OCI-LY7 (cell line): ENCODE measurements at regions not wholly inside any gene's neighbourhood (a gene's known extent, or its start where the extent isn't known, plus 50 kb on each side); places are given as distances from the start of the nearest gene placed in this dataset.

Source experiments
- BruUV-seq: library from RNA; stranded (reverse); fragments of 400-500 nt; replicated peaks from 2 replicates; lab custom pipeline; 2021; lab: Mats Ljungman, UMichigan
- CTCF ChIA-PET: fragments of 300-600 bp; sonication (Branson Sonifier 250); formaldehyde crosslinking; loops from one replicate; lab custom pipeline; 2022; ENCODE audit warnings: antibody characterized with exemption; ENCODE audit not compliant: unreplicated experiment; lab: Charles Lee
- POLR2A ChIA-PET: fragments of 300-600 bp; sonication (Branson Sonifier 250); formaldehyde crosslinking; loops from one replicate; lab custom pipeline; 2022; ENCODE audit warnings: antibody characterized with exemption; lab: Charles Lee
- DNase-seq: peaks from one replicate; pipeline ENCODE4 v3.0.0-alpha.2; 2015; ENCODE audit warnings: low spot score
- H2AFZ ChIP-seq: fragments of 200-600 bp; sonication (generic), shearing (Covaris generic); 2 replicates; pipeline ENCODE4 v1.6.1; 2014; ENCODE audit warnings: mild to moderate bottlenecking, antibody characterized with exemption, low read length, moderate library complexity
- H3K27ac ChIP-seq: fragments of 200-600 bp; sonication (generic); 2 replicates; pipeline ENCODE4 v1.5.1; 2014; ENCODE audit warnings: mixed run types, low read depth, mild to moderate bottlenecking, moderate library complexity, low read length, inconsistent platforms; ENCODE audit not compliant: poor library complexity, severe bottlenecking
- H3K36me3 ChIP-seq: fragments of 200-600 bp; sonication (generic); 2 replicates; pipeline ENCODE4 v1.6.1; 2014; ENCODE audit warnings: mild to moderate bottlenecking, antibody characterized with exemption, low read length, moderate library complexity, mixed read lengths; ENCODE audit not compliant: insufficient read depth
- H3K4me1 ChIP-seq: fragments of 200-600 bp; sonication (generic); 2 replicates; pipeline ENCODE4 v1.5.1; 2014; ENCODE audit warnings: mild to moderate bottlenecking, low read length; ENCODE audit not compliant: insufficient read depth, poor library complexity, severe bottlenecking
- H3K4me2 ChIP-seq: fragments of 200-600 bp; sonication (generic); 2 replicates; pipeline ENCODE4 v1.6.1; 2014; ENCODE audit warnings: mild to moderate bottlenecking, low read length
- H3K4me3 ChIP-seq: fragments of 200-600 bp; sonication (generic); 2 replicates; pipeline ENCODE4 v1.5.1; 2014; ENCODE audit warnings: mild to moderate bottlenecking, low read depth, low read length; ENCODE audit not compliant: poor library complexity, severe bottlenecking
- H3K79me2 ChIP-seq: fragments of 200-600 bp; sonication (generic); 2 replicates; pipeline ENCODE4 v1.6.1; 2016; ENCODE audit warnings: low read depth, mild to moderate bottlenecking, low read length, moderate library complexity, mixed read lengths; ENCODE audit not compliant: insufficient read depth
- H3K9me2 ChIP-seq: fragments of 200-600 bp; sonication (generic); 2 replicates; pipeline ENCODE4 v1.6.1; 2016; ENCODE audit warnings: mild to moderate bottlenecking, low read length, mixed read lengths; ENCODE audit not compliant: insufficient read depth
- H3K9me3 ChIP-seq: fragments of 200-600 bp; sonication (generic); 2 replicates; pipeline ENCODE4 v1.6.1; 2014; ENCODE audit warnings: mild to moderate bottlenecking, mixed run types, low read length, mixed read lengths
- H4K20me1 ChIP-seq: fragments of 200-600 bp; sonication (generic); 2 replicates; pipeline ENCODE4 v1.6.1; 2014; ENCODE audit warnings: mild to moderate bottlenecking, antibody characterized with exemption, low read length, moderate library complexity, mixed read lengths; ENCODE audit not compliant: insufficient read depth
- CTCF ChIP-seq: fragments of 200-600 bp; sonication (generic); conservative IDR thresholded peaks from 2 replicates; pipeline ENCODE4 v1.5.1; 2014; ENCODE audit warnings: mild to moderate bottlenecking, antibody characterized with exemption, low read length, moderate library complexity, mixed read lengths
- EZH2phosphoT487 ChIP-seq: fragments of 200-600 bp; sonication (generic); IDR thresholded peaks from 2 replicates; pipeline ENCODE4 v1.6.1; 2018; ENCODE audit warnings: low read depth, borderline replicate concordance, mild to moderate bottlenecking, mixed run types, antibody characterized with exemption, low read length, moderate library complexity, mixed read lengths
- intact Hi-C: fragments of 100-400 bp; cut with micrococcal nuclease; formaldehyde crosslinking; loops from one replicate; pipeline ENCODE4 v1.10.0; 2022; ENCODE audit not compliant: unreplicated experiment

- no peak overlapping the region for H3K4me3 ChIP-seq
- no TSS peak for BruUV-seq
- intact Hi-C loops = no loop called here
Observed at GRCh38 chr12:42791399-42791798, 201.9 kb upstream of the PRICKLE1 start.

GRCh38 chr12:42790761-42791151 is 201.2 kb upstream of the PRICKLE1 start:
- intact Hi-C loops = no loop called here
- no peak for DNase-seq
- no TSS peak for BruUV-seq
- no peaks in the 10 kb centered on the region for H3K9me3 ChIP-seq
- CTCF ChIA-PET = interaction anchor here (0.8 kb wide), 1 partner anchor 12 kb away, joined by 3 read pairs; no protein-coding TSS in a partner anchor
- H3K4me2 ChIP-seq = no peak overlapping the region
- no peak overlapping the region for H3K4me3 ChIP-seq
- H3K4me1 ChIP-seq = no peaks in the 10 kb centered on the region
- TF ChIP-seq EZH2phosphoT487 (no peak), CTCF (no peak)
- no peaks in the 10 kb centered on the region for H3K9me2 ChIP-seq
- POLR2A ChIA-PET = no interaction called here
- H2AFZ ChIP-seq = no peak overlapping the region
- no peaks in the 10 kb centered on the region for H3K79me2 ChIP-seq
- no peaks in the 10 kb centered on the region for H3K36me3 ChIP-seq
- no peak overlapping the region for H3K27ac ChIP-seq
- H4K20me1 ChIP-seq = no peaks in the 10 kb centered on the region

More at GRCh38 chr12:42791399-42791798, 201.9 kb upstream of the PRICKLE1 start:
- TF ChIP-seq CTCF (no peak), EZH2phosphoT487 (no peak)
- CTCF ChIA-PET = no interaction called here
- Histone ChIP-seq H4K20me1 (no peaks in the 10 kb centered on the region), H3K9me2 (no peaks in the 10 kb centered on the region), H3K9me3 (no peaks in the 10 kb centered on the region), H3K79me2 (no peaks in the 10 kb centered on the region), H3K4me2 (no peak overlapping the region), H2AFZ (no peak overlapping the region), H3K27ac (no peak overlapping the region), H3K4me1 (no peaks in the 10 kb centered on the region), H3K36me3 (no peaks in the 10 kb centered on the region)
- POLR2A ChIA-PET = no interaction called here
- DNase-seq = no peak

GRCh38 chr12:42789808-42790760 is 200.5 kb upstream of the PRICKLE1 start:
- Histone ChIP-seq H3K4me3 (no peak overlapping the region), H3K4me1 (no peaks in the 10 kb centered on the region), H2AFZ (no peak overlapping the region), H3K79me2 (no peaks in the 10 kb centered on the region), H3K9me3 (no peaks in the 10 kb centered on the region), H3K4me2 (no peak overlapping the region), H3K27ac (no peak overlapping the region), H3K36me3 (no peaks in the 10 kb centered on the region), H4K20me1 (no peaks in the 10 kb centered on the region), H3K9me2 (no peaks in the 10 kb centered on the region)
- DNase-seq = no peak
- TF ChIP-seq EZH2phosphoT487 (no peak), CTCF (no peak)
- intact Hi-C loops = no loop called here
- ChIA-PET POLR2A (interaction anchor here (0.6 kb wide), 1 partner anchor 498 kb away, joined by 3 read pairs; no protein-coding TSS in a partner anchor), CTCF (interaction anchor here (0.8 kb wide), 1 partner anchor 11 kb away, joined by 3 read pairs; no protein-coding TSS in a partner anchor)
- no TSS peak for BruUV-seq
